ENCODE measurements at regions not wholly inside any gene's neighbourhood (a gene's known extent, or its start where the extent isn't known, plus 50 kb on each side); places are given as distances from the start of the nearest gene placed in this dataset.

DNA sequence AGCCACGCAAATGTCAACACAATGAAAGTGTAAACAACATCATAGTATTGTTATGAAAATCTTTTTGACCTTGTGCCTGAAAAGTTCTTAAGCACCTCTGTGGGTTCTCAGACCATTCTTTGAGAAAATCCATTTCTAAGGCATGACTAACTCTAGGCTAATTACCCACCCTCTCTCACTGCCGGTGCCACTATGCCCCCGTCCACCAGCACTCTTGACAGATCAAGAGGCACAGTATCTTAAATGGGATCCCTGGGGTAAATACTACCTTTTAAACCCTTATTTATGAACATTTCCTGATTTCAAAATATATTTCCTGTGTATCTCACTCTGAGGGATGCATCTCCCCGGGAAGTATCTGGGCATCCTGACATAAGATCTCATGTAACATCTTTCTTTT lies 607.5 kb downstream of the METTL15 start:
- TF ChIP-seq ZNF146 (tag by site-specific recombination; IDR thresholded peaks at IDR 0.05) (no peak), ZNF184 (tag by site-specific recombination; IDR thresholded peaks at IDR 0.05) (no peak), ZNF623 (tag by site-specific recombination; IDR thresholded peaks at IDR 0.05) (no peak), ZNF391 (tag by site-specific recombination; IDR thresholded peaks at IDR 0.05; ENCODE audit: borderline replicate concordance, low read depth) (no peak), MEIS1 (CRISPR knock-in tag; IDR thresholded peaks at IDR 0.05; ENCODE audit: borderline replicate concordance) (no peak), ZNF423 (tag by site-specific recombination; IDR thresholded peaks at IDR 0.05) (no peak), ZBTB1 (tag by site-specific recombination; IDR thresholded peaks at IDR 0.05) (no peak), ZNF2 (tag by site-specific recombination; IDR thresholded peaks at IDR 0.05) (no peak), KLF9 (tag by site-specific recombination; IDR thresholded peaks at IDR 0.05; ENCODE audit: low read depth) (no peak), ZNF274 (IDR thresholded peaks at IDR 0.05; ENCODE audit: low read length) (no peak), ZNF274 (tag by site-specific recombination; IDR thresholded peaks at IDR 0.05; ENCODE audit: borderline replicate concordance) (no peak), GLI2 (tag by site-specific recombination; IDR thresholded peaks at IDR 0.05; ENCODE audit: borderline replicate concordance, low read depth) (no peak), ZBTB20 (tag by site-specific recombination; IDR thresholded peaks at IDR 0.05) (no peak), ZNF416 (tag by site-specific recombination; IDR thresholded peaks at IDR 0.05) (no peak)
- TF ChIP-seq, protein P1, sequence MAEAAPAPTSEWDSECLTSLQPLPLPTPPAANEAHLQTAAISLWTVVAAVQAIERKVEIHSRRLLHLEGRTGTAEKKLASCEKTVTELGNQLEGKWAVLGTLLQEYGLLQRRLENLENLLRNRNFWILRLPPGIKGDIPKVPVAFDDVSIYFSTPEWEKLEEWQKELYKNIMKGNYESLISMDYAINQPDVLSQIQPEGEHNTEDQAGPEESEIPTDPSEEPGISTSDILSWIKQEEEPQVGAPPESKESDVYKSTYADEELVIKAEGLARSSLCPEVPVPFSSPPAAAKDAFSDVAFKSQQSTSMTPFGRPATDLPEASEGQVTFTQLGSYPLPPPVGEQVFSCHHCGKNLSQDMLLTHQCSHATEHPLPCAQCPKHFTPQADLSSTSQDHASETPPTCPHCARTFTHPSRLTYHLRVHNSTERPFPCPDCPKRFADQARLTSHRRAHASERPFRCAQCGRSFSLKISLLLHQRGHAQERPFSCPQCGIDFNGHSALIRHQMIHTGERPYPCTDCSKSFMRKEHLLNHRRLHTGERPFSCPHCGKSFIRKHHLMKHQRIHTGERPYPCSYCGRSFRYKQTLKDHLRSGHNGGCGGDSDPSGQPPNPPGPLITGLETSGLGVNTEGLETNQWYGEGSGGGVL (tag by site-specific recombination; IDR thresholded peaks at IDR 0.05) = no peak
- TF ChIP-seq, protein P2, sequence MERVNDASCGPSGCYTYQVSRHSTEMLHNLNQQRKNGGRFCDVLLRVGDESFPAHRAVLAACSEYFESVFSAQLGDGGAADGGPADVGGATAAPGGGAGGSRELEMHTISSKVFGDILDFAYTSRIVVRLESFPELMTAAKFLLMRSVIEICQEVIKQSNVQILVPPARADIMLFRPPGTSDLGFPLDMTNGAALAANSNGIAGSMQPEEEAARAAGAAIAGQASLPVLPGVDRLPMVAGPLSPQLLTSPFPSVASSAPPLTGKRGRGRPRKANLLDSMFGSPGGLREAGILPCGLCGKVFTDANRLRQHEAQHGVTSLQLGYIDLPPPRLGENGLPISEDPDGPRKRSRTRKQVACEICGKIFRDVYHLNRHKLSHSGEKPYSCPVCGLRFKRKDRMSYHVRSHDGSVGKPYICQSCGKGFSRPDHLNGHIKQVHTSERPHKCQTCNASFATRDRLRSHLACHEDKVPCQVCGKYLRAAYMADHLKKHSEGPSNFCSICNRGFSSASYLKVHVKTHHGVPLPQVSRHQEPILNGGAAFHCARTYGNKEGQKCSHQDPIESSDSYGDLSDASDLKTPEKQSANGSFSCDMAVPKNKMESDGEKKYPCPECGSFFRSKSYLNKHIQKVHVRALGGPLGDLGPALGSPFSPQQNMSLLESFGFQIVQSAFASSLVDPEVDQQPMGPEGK (tag by site-specific recombination; IDR thresholded peaks at IDR 0.05) = no peak
- TF ChIP-seq, protein P3, sequence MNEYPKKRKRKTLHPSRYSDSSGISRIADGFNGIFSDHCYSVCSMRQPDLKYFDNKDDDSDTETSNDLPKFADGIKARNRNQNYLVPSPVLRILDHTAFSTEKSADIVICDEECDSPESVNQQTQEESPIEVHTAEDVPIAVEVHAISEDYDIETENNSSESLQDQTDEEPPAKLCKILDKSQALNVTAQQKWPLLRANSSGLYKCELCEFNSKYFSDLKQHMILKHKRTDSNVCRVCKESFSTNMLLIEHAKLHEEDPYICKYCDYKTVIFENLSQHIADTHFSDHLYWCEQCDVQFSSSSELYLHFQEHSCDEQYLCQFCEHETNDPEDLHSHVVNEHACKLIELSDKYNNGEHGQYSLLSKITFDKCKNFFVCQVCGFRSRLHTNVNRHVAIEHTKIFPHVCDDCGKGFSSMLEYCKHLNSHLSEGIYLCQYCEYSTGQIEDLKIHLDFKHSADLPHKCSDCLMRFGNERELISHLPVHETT (tag by site-specific recombination; IDR thresholded peaks at IDR 0.05) = no peak
- TF ChIP-seq, protein P4, sequence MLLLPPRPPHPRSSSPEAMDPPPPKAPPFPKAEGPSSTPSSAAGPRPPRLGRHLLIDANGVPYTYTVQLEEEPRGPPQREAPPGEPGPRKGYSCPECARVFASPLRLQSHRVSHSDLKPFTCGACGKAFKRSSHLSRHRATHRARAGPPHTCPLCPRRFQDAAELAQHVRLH (tag by site-specific recombination; IDR thresholded peaks at IDR 0.05) = no peak
- POLR2A ChIA-PET = no interaction called here
- Histone ChIP-seq H3K4me1 (ENCODE audit: control insufficient read depth, insufficient read depth, low read length) (no peaks in the 10 kb centered on the region), H3K9me3 (ENCODE audit: control insufficient read depth, insufficient read depth, low read depth, low read length) (no peaks in the 10 kb centered on the region), H3K36me3 (ENCODE audit: control insufficient read depth in 2 of 2, insufficient read depth in 1 of 2, low read length in 2 of 2) (no peaks in the 10 kb centered on the region), H3K27ac (ENCODE audit: extremely low read depth, low read depth, low read length) (no peak overlapping the region), H3K4me3 (ENCODE audit: low read depth, low read length) (no peak overlapping the region)
- CTCF ChIA-PET = no interaction called here

DNA sequence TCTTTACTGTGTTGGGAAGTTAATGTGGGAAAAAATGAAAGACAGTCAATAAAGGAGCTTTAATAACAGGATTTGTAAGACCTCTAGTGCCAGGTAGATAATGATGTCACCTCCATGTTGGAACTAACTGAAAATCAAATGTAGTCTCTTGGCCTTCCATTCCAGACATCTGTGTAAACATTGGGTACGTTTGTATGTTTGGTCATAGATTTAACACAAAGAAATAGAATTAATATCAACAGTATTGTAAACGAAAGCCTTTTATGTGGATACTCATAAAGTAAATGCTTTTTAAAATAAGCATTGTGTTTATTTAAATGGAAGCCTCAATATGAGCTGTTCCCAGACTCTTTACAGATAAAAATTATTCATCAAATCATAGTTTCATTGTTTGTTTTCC lies 605.7 kb downstream of the METTL15 start:
- no peak overlapping the region for H3K4me3 ChIP-seq (ENCODE audit: low read depth, low read length)
- H3K36me3 ChIP-seq (ENCODE audit: control insufficient read depth in 2 of 2, insufficient read depth in 1 of 2, low read length in 2 of 2) = no peaks in the 10 kb centered on the region
- ChIA-PET CTCF (interaction anchor here (0.6 to 1.3 kb wide), 3 partner anchors 14 to 1215 kb away, joined by 3 to 4 read pairs (median 4); no protein-coding TSS in a partner anchor), POLR2A (no interaction called here)
- no peak overlapping the region for H3K27ac ChIP-seq (ENCODE audit: extremely low read depth, low read depth, low read length)
- H3K9me3 ChIP-seq (ENCODE audit: control insufficient read depth, insufficient read depth, low read depth, low read length) = no peaks in the 10 kb centered on the region
- no peaks in the 10 kb centered on the region for H3K4me1 ChIP-seq (ENCODE audit: control insufficient read depth, insufficient read depth, low read length)
- TF ChIP-seq, protein P5, sequence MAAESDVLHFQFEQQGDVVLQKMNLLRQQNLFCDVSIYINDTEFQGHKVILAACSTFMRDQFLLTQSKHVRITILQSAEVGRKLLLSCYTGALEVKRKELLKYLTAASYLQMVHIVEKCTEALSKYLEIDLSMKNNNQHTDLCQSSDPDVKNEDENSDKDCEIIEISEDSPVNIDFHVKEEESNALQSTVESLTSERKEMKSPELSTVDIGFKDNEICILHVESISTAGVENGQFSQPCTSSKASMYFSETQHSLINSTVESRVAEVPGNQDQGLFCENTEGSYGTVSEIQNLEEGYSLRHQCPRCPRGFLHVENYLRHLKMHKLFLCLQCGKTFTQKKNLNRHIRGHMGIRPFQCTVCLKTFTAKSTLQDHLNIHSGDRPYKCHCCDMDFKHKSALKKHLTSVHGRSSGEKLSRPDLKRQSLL (tag by site-specific recombination; IDR thresholded peaks at IDR 0.05) = no peak
- TF ChIP-seq, protein P6, sequence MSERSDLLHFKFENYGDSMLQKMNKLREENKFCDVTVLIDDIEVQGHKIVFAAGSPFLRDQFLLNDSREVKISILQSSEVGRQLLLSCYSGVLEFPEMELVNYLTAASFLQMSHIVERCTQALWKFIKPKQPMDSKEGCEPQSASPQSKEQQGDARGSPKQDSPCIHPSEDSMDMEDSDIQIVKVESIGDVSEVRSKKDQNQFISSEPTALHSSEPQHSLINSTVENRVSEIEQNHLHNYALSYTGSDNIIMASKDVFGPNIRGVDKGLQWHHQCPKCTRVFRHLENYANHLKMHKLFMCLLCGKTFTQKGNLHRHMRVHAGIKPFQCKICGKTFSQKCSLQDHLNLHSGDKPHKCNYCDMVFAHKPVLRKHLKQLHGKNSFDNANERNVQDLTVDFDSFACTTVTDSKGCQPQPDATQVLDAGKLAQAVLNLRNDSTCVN (tag by site-specific recombination; optimal IDR thresholded peaks at IDR 0.05) = no peak
- TF ChIP-seq ZBTB8A (tag by site-specific recombination; IDR thresholded peaks at IDR 0.05) (no peak), ZNF175 (tag by site-specific recombination; IDR thresholded peaks at IDR 0.05) (no peak), PRDM1 (tag by site-specific recombination; IDR thresholded peaks at IDR 0.05) (no peak)
- TF ChIP-seq, protein P7, sequence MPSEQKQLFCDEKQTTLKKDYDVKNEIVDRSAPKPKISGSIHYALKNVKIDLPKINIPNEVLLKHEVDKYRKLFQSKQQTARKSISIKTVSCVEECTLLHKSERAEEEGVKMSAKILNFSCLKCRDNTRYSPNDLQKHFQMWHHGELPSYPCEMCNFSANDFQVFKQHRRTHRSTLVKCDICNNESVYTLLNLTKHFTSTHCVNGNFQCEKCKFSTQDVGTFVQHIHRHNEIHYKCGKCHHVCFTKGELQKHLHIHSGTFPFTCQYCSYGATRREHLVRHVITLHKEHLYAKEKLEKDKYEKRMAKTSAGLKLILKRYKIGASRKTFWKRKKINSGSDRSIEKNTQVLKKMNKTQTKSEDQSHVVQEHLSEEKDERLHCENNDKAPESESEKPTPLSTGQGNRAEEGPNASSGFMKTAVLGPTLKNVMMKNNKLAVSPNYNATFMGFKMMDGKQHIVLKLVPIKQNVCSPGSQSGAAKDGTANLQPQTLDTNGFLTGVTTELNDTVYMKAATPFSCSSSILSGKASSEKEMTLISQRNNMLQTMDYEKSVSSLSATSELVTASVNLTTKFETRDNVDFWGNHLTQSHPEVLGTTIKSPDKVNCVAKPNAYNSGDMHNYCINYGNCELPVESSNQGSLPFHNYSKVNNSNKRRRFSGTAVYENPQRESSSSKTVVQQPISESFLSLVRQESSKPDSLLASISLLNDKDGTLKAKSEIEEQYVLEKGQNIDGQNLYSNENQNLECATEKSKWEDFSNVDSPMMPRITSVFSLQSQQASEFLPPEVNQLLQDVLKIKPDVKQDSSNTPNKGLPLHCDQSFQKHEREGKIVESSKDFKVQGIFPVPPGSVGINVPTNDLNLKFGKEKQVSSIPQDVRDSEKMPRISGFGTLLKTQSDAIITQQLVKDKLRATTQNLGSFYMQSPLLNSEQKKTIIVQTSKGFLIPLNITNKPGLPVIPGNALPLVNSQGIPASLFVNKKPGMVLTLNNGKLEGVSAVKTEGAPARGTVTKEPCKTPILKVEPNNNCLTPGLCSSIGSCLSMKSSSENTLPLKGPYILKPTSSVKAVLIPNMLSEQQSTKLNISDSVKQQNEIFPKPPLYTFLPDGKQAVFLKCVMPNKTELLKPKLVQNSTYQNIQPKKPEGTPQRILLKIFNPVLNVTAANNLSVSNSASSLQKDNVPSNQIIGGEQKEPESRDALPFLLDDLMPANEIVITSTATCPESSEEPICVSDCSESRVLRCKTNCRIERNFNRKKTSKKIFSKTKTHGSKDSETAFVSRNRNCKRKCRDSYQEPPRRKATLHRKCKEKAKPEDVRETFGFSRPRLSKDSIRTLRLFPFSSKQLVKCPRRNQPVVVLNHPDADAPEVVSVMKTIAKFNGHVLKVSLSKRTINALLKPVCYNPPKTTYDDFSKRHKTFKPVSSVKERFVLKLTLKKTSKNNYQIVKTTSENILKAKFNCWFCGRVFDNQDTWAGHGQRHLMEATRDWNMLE (tag by site-specific recombination; conservative IDR thresholded peaks at IDR 0.05; ENCODE audit: low read depth) = no peak
